DMS114 treated with DMSO at 0.1 percent for 48 hours (cell line): ENCODE measurements at regions not wholly inside any gene's neighbourhood (a gene's known extent, or its start where the extent isn't known, plus 50 kb on each side); places are given as distances from the start of the nearest gene placed in this dataset.

Experiments
- DNase-seq: peaks from one replicate; lab custom pipeline; 2025; ENCODE audit not compliant: unreplicated experiment; lab: John Stamatoyannopoulos, UW

DNA sequence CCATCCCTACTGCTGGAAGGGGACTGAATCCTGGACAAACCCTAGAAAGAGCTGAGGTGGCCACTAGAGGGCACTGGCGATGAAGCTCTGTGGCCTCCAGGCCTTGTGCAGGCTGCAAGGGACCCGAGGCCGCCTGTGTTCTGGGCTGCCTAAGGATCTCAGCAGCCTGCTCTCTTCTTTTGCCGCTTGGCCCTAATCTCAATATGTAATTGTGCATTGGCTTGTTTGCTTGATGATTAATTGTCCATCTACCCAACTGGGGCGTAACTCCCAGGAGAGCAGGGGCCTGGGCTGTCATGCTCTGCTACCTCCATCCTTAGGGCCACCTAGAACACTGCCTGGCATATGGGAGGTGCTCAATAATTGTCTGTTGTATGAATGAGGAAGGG is 73.8 kb downstream of the SYNE3 start:
- DNase-seq = peak; percentile 48

- no peak for DNase-seq
These were observed 74.3 kb downstream of the SYNE3 start for GRCh38 chr14:95442016-95442632.

- no peak for DNase-seq
These were observed 75.5 kb downstream of the SYNE3 start for GRCh38 chr14:95440951-95441350.

GRCh38 chr14:95440496-95440895 is 76.0 kb downstream of the SYNE3 start:
- DNase-seq = no peak

GRCh38 chr14:95439881-95440280 is 76.6 kb downstream of the SYNE3 start:
- no peak for DNase-seq

DNA sequence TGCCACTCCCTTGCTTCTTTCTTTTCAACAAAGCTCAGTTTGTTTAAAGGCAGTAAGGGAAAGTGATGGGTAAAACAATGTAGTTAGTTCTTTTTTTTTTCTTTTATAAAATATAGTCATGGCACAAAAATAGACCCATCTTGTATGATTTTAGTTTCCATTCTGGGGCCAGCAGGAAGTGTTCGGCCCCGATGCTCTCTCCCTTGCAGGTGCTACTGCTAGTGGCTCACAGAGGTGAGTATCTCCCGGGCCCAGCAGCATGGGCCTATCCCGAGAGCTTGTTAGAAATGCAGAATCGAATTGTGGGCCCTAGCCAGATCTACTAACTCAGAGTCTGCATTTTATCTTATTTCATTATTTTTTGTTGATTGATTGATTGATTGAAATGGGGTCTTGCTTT is 78.7 kb downstream of the SYNE3 start:
- no peak for DNase-seq

DNA sequence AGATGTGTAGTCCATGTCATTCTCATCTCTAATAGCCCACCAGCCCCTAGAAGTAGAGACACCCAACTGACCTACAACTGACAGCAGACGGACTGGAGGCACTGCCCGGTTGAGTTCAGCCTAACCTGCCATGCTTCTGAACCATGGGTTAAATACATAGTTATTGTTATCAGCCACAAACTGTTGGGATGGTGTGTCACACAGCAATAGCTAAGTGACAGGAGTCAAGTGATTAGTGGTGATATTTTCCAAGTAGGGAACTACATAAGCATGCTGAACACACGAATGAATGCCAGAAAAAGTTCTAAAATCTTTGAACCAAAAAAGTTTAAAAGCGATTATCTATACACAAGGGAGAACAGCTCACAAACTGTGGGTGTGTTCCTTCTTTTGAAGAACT is 80.1 kb downstream of the SYNE3 start:
- no peak for DNase-seq

- DNase-seq = no peak
These were observed 82.3 kb downstream of the SYNE3 start for GRCh38 chr14:95434121-95434520.

DNA sequence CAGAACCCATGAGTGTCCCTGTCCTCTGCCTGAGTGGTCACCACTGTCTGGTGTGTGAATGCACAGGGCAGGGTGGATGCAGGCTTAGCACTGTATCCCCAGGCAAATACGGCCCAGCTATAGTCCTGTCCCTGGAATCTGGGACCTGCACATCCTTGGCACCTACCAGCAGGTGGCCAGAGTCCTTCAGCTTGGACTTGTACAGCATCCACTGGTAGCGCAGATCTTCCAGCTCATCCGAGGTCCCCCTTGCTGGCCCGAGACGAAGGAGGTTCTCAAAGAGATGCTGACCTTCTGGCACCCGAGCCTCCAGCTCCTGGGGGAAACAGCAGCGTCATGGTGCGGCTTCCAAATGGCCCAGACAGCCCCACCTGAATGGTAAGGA is 83.4 kb downstream of the SYNE3 start:
- DNase-seq = no peak

GRCh38 chr14:95432144-95433093 is 84.0 kb downstream of the SYNE3 start:
- no peak for DNase-seq

DNA sequence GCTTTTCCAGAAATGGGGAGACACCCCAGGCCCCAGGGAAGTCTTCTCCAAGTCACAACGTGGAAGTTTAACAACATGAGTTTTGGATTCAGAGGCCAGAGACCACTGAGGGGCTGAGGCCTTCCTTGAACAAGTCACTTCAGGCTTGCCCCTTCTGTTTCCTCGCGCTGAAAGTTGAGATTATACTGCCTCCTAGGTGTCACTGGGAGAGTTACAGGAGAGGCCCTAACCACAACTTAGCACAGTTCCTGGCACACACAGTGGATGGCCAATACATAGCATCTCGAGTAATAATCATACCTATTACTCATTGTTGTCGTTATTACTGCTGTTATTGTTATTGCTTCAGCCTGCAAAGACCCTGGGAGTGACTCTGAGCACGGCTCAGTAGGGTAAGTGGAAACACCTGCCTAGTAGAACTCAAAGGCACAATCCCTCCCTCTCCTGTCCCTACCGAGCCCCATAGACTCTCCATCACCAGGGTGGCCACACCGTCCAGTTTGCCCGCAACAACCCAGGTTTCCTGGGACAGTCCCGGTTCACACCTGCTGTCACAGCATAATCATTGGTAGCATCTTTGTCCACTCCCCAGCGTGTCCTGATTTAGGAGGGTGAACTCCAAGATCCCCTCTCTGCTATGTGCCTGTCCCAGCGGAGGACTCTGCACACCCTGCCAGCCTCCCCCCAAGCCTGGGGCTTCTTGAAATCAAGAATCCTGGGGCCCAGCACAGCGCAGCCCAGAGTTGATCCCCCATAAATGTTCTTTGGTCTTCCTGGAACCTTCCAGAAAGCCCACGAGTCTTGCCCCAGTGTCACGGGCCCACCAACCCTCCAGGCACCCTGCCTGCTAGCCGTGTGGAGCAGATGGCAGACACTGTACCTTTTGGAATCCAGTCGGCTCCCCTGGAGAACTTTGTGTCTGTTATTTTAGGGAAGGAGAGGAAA is 85.0 kb downstream of the SYNE3 start:
- no peak for DNase-seq

DNA sequence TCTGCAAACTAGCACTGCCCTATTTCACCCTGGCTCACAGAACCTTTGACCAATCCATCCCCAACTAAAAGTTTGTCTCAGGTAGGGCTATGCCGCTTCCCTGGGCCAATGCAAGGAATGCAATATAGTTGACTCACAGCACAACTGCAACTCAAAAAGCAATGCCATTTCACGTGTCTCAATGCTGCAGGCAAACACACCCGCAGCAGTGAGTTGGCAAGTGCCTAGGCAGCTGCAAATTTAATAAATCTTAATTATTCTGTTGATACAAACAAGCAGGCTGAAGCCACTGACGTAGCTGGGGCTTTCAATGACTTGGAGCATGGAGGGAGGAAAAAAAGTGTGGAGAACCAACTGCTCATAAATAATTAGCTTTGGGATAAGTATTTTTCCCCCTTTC is 87.9 kb downstream of the SYNE3 start:
- DNase-seq = no peak

DNA sequence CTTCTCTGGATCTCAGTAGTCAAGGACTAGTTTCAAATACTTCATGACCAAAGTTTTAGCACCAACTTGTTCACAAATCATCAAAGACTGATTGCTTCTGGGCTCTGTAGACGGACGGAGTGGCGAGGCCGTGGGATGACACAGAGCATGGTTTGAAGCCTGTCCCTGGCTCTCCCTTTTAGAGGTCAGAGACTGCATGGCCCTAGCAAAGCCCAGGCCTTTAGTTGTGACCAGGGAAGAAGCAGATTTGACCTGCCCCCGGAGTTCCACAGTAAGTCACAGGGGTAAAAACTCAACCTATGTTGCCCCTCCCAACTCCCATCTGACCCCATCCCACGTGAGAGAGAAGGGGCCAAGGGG is 90.4 kb downstream of the SYNE3 start:
- DNase-seq = no peak

DNA sequence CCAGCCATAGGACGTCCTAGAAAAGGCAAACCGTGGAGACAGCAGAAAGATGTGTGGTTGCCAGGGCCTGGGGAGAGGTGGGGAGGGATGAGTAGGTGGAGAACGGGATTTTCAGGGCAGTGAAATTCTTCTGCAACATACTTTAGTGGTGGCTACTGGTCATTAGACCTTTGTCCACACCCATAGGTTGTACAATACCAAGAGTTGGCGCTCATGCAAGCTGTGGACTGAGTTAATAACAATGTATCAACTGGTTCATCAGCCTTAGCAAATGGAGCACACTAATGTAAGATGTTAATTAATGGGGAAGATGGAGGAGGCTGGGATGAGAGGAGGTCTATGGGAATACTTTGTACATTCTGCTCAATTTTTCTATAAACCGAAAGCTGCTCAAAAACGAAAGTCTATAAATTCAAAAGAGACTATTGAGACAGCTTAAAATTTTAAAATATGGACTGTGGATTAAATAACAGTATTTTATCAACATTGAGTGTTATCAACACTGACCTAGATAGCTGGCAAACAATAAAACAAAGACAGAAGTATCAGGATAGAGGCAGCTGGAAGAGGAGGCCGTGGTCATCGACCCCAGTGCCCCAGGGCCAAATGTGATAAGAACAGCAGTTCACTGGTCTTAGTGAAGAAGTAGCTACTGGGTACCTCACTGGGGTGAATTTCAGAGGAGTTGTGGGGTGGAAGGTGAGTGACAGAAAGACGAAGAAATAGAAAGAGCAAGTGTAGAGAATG is 90.9 kb downstream of the SYNE3 start:
- DNase-seq = no peak

DNA sequence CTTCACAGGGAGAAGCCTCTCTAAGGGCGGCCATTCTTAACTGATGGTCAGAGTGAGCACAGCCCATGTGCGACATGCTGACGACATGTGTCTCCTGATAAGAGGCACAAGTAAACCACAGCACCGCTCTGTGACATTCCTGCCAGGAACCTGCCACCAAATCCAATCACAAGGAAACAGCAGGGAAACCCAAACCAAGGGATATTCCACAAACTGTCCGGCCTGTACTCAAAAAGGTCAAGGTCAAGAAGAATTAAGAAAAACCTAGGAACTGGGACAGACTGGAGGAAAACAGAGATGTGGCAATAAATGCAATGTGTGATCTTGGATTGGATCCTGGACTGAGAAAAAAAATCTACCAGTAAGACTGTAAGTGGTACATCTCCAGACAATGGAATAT is 91.9 kb downstream of the SYNE3 start:
- no peak for DNase-seq

GRCh38 chr14:95421741-95422140 is 94.7 kb downstream of the SYNE3 start:
- DNase-seq = no peak

DNA sequence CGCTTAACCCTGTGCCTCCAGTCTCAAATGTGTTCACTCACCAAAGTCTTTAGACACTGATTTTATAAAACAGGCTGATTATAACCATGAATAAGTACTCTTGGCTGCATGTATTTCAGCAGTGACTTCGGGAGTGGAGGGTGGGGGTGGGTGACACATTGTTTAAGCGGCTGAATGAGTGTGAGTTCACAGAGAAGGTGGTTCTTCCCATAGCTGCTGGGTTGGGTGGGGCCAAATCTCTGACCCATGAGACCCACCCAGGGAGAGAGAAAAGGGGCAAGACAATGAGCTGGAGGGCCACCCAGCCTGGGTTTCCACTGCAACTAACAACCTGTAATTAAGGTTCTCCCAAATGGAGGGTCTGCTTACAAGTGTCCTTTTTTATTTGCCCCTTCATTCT is 96.4 kb downstream of the SYNE3 start:
- DNase-seq = no peak

- no peak for DNase-seq
These were observed 96.9 kb downstream of the SYNE3 start for GRCh38 chr14:95419569-95419968.

- no peak for DNase-seq
These were observed 97.6 kb downstream of the SYNE3 start for GRCh38 chr14:95418858-95419257.

DNA sequence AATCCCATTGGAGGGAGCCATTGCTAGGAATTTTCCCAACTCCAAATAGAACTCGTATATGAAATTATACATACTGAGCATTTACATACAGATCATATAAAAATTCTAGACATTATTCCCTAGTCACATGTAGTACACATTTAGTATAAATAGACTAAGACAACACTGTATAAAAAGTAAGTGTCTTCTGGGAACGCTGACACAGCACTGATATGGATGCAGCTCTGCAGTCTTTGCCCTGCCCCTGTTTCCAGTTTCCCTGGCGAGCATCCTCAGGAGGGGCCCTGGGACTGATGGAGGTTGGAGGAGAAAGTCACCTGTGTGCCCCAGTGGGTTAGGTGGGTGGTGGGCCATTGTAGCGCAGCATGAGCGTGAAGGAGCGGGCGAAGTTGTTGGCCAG is 97.8 kb upstream of the CLMN start:
- no peak for DNase-seq

GRCh38 chr14:95415993-95416392 is 96.3 kb upstream of the CLMN start:
- DNase-seq = no peak
